AG04449 (cell line): ENCODE measurements at regions not wholly inside any gene's neighbourhood (a gene's known extent, or its start where the extent isn't known, plus 50 kb on each side); places are given as distances from the start of the nearest gene placed in this dataset.

Experiments used
- CTCF ChIA-PET: fragments of 350-600 bp; formaldehyde crosslinking; extraction: SDS; loops from one replicate; lab custom pipeline; 2021; ENCODE audit warnings: antibody characterized with exemption; lab: Yijun Ruan, JAX
- POLR2A ChIA-PET: fragments of 400-600, 350-600 bp; formaldehyde crosslinking; extraction: SDS; loops from one replicate; lab custom pipeline; 2020; ENCODE audit warnings: antibody characterized with exemption, inconsistent platforms; lab: Yijun Ruan, JAX
- DNase-seq: peaks from one replicate; pipeline ENCODE4 v3.0.0-alpha.2; 2010; ENCODE audit warnings: low read depth, low spot score
- H3K4me3 ChIP-seq: 2 replicates; pipeline ENCODE4 v1.5.1; 2011; ENCODE audit warnings: low read depth, mild to moderate bottlenecking, control low read depth, low read length
- CTCF ChIP-seq: IDR thresholded peaks from one replicate; pipeline ENCODE4 v1.5.1; 2011; ENCODE audit warnings: mild to moderate bottlenecking, moderate library complexity, low read length, control low read depth, inconsistent platforms; ENCODE audit not compliant: insufficient read depth; ENCODE audit errors: missing control alignments

- ChIA-PET CTCF (no interaction called here), POLR2A (no interaction called here)
- no peak for TF ChIP-seq CTCF
- no peak for DNase-seq
- H3K4me3 ChIP-seq: no peak overlapping the region
Observed at GRCh38 chr13:91178099-91178498, 169.4 kb upstream of the MIR17HG start.

GRCh38 chr13:91181892-91182291, 165.6 kb upstream of the MIR17HG start:
- no peak for DNase-seq
- no peak overlapping the region for H3K4me3 ChIP-seq
- POLR2A ChIA-PET: no interaction called here
- CTCF ChIA-PET: no interaction called here
- TF ChIP-seq CTCF: no peak

GRCh38 chr13:91184244-91184926, 163.1 kb upstream of the MIR17HG start:
- TF ChIP-seq CTCF: no peak
- no peak for DNase-seq
- POLR2A ChIA-PET: no interaction called here
- no peak overlapping the region for H3K4me3 ChIP-seq
- CTCF ChIA-PET: interaction anchor here (1.0 to 3.4 kb wide), 4 partner anchors 26 to 107 kb away, joined by 3 to 11 read pairs (median 6); no protein-coding TSS in a partner anchor

GRCh38 chr13:91185294-91185863, 162.1 kb upstream of the MIR17HG start:
- TF ChIP-seq CTCF: no peak
- no peak overlapping the region for H3K4me3 ChIP-seq
- no peak for DNase-seq
- POLR2A ChIA-PET: no interaction called here
- CTCF ChIA-PET: interaction anchor here (1.0 to 3.4 kb wide), 4 partner anchors 37 to 108 kb away, joined by 3 to 11 read pairs (median 4); no protein-coding TSS in a partner anchor

GRCh38 chr13:91187522-91187921, 160.0 kb upstream of the MIR17HG start:
- CTCF ChIA-PET: interaction anchor here (1.5 kb wide), 1 partner anchor 52 kb away, joined by 7 read pairs; no protein-coding TSS in a partner anchor
- TF ChIP-seq CTCF: no peak
- no peak overlapping the region for H3K4me3 ChIP-seq
- POLR2A ChIA-PET: no interaction called here
- DNase-seq: no peak

- H3K4me3 ChIP-seq: no peak overlapping the region
- no peak for TF ChIP-seq CTCF
- no peak for DNase-seq
- POLR2A ChIA-PET: no interaction called here
- CTCF ChIA-PET: no interaction called here
Observed at GRCh38 chr13:91189506-91189905, 158.0 kb upstream of the MIR17HG start.
